ENCODE measurements at regions not wholly inside any gene's neighbourhood (a gene's known extent, or its start where the extent isn't known, plus 50 kb on each side); places are given as distances from the start of the nearest gene placed in this dataset.

GRCh38 chr22:27133019-27133431 is 475.6 kb downstream of the MIAT start:
- TF ChIP-seq CTCF (IDR thresholded peaks at IDR 0.05; ENCODE audit: insufficient read depth, low read depth, low read length) (no peak), EZH2 (IDR thresholded peaks at IDR 0.05; ENCODE audit: insufficient read depth, low read length) (no peak)

Data from astrocyte (in vitro differentiated cells and primary cell).